GM18873 (cell line): ENCODE measurements at regions not wholly inside any gene's neighbourhood (a gene's known extent, or its start where the extent isn't known, plus 50 kb on each side); places are given as distances from the start of the nearest gene placed in this dataset.

Experiments
- ATAC-seq: cut with Tn5 transposase; IDR thresholded peaks from one replicate; pipeline ENCODE4 v1.9.1; 2021; ENCODE audit warnings: mild to moderate bottlenecking, moderate library complexity, moderate number of reproducible peaks; ENCODE audit not compliant: unreplicated experiment, low FRiP score

- no peak for ATAC-seq
Observed at GRCh38 chr20:10947726-10948125, 273.9 kb upstream of the JAG1 start.

GRCh38 chr20:10949930-10950783, 276.4 kb upstream of the JAG1 start:
- ATAC-seq = no peak

GRCh38 chr20:10951216-10951615, 277.4 kb upstream of the JAG1 start:
- ATAC-seq = no peak

DNA sequence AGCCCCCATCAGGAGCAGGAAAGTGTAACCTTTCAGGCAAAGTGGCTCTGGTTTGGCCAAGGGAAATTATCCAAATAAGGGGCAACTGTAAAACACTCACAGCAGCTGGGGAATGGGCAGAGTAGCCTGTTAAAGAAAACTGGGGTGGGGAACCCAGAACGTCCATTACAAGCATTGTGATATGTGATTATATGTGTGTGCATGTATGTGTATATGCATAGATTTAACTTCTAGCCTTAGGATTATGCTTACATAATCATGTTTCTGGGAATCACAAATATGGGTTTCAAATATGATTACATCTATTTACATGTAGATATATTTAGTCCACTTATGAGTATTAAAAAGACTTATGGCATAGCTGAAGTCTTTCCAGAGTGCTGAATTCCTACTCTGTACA, 278.1 kb upstream of the JAG1 start:
- ATAC-seq = no peak

DNA sequence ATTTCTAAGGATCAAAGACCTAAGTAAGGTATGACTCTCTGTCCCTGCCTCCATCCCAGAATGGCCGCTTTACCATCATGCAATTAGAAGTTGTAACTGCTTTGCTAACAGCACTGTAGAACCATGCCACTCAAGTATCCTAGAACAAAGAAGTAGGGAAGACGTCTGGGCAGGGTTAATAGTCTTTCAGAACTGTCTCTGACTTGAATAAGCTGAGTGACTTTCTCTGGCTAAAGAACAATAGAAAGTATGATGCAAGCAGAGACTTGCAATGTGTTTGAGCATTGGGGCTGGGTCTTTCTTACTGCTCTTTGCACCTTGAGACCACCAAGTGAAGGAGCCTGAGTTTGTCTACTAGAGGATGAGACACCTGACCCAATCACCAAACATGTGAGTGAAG, 279.6 kb upstream of the JAG1 start:
- no peak for ATAC-seq

DNA sequence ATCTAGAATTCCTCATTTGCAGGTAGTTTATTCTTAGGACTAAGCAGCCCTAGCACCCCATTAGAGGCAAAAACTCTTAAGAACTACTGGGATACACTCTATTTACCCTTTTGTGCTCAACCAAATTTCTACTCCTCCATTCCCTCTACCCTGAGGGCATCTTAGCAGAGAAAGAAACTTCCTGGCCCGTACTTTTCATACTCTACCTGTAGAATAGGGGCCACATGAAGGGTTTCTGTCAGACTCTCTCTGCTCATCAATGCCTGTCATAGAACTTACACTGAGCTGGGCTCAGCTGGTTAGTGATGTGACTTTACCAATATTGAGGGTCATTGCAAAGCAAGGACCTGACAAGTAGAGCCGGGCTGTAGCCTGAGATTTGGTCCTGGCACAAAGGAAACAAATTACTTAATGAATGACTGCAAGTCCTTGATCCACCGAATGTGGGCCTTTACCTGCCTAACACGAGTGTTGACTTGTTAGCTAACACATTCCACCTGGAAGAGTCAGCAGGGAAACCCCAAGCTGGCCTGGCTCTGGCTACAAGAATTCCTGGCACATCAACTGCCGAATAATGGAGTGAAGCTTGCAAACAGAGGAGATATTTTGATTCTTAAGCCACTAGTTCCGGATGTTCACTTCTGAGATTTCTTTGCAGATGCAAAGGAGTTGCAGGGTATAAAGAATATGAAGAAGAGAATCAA, 280.5 kb upstream of the JAG1 start:
- no peak for ATAC-seq

GRCh38 chr20:10954908-10955580, 281.2 kb upstream of the JAG1 start:
- no peak for ATAC-seq

GRCh38 chr20:10958279-10958678, 284.5 kb upstream of the JAG1 start:
- ATAC-seq = no peak

- ATAC-seq = no peak
Observed at GRCh38 chr20:10960416-10960815, 286.6 kb upstream of the JAG1 start.

DNA sequence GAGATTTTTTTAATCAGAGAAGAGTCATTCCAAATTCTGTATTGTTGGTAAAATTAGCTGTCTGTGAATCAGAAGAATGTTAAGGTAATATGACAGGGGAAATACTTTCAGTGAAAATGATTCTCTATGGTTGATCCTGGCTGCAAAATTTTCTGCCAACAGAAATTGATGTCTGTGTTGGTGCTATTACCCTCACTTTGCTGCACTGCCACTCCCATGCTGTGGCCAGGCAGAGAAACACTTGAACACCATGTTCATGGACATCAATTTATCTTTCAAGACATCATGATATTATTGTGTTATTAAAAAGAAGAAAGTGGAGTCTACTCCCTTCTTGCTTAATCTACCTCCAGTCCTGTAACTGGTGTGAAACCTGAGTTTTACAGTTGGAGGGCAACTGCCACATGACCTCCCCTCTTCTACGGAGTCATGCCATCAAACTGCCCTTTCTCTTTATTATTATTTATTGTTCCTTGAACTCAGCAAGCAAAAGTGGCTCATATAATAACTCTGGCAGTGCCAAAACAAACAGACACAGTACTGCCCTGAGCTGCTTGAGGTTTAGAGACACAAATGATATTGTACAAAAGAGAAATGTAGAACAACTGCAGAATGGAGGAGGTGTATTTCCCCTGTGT, 288.0 kb upstream of the JAG1 start:
- ATAC-seq = no peak

DNA sequence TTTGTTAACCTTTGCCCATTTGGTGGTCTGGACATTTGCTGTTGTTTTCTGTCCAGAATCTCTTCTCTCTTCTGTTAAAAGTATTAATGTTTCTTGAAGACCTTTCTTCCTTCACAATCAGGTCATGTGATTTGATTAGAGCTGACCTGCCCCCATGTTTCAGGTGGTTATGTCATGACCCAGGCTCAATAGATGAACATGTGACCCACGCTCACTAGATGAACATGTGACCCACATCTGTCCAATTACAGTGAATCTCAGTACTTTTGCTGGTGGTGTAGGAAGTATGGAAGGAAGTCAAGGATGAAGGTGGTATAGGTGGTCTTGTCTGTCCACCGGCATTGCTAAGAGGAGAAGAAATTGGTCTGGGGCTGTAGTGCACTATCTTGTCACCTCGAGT, 289.1 kb upstream of the JAG1 start:
- no peak for ATAC-seq

DNA sequence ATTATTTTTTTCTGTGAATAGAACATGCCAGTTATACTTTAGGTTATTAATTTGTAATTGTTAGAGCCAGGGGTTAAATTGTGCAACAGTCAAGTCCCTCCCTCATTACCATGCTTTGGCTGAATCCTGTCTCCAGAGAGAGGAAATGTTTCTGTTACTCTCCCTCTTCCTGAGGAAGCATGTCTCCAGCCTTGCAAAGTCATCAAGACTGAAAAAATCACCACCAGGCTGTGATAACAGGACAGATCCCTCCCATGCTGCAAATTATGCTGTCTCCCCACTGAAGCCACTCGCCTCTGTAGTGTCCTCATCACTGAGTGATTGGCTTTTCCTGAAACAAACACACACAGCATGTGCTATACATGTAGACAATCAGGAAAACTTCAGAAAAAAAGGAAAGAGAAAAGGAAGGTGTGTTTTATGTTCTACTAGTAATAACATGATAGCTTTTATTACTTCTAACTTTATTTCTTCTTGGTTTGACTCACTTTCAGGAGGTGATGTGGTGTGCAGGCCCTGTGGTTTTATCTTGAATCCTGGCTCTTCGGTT, 290.0 kb upstream of the JAG1 start:
- no peak for ATAC-seq

- no peak for ATAC-seq
Observed at GRCh38 chr20:10965936-10966470, 292.2 kb upstream of the JAG1 start.

- ATAC-seq = no peak
Observed at GRCh38 chr20:10970109-10970508, 296.3 kb upstream of the JAG1 start.

GRCh38 chr20:10971096-10971495, 297.3 kb upstream of the JAG1 start:
- no peak for ATAC-seq

DNA sequence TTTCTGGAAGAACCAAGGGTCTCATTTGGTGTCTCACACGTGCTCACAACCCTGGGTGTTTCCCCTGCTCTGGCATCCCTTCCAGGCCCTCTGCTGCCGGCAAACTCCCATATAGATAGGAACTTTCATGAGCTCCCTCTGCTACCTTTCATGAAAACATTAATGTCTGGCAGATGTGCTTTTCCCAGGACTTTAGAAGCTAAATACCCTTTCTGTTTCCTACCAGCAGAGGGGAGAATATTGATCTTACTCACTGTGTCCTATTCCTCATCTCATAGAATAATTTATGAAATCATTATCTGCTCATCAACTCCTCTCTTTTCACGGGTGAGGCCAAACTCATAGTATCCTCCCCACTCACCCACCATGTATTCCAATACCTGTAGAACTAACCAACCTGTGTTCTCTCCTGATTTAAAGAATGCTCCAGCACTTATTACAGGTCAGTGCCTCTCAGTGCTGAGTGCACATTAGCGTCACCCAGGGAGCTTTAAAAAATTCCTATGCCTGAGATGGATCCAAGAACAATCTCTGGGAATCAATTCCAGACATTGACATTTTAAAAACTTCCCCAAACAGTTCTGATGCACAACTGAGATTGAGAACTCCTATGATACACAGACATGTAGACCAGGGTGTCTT, 298.5 kb upstream of the JAG1 start:
- ATAC-seq = no peak

- no peak for ATAC-seq
Observed at GRCh38 chr20:10976051-10976450, 302.3 kb upstream of the JAG1 start.

DNA sequence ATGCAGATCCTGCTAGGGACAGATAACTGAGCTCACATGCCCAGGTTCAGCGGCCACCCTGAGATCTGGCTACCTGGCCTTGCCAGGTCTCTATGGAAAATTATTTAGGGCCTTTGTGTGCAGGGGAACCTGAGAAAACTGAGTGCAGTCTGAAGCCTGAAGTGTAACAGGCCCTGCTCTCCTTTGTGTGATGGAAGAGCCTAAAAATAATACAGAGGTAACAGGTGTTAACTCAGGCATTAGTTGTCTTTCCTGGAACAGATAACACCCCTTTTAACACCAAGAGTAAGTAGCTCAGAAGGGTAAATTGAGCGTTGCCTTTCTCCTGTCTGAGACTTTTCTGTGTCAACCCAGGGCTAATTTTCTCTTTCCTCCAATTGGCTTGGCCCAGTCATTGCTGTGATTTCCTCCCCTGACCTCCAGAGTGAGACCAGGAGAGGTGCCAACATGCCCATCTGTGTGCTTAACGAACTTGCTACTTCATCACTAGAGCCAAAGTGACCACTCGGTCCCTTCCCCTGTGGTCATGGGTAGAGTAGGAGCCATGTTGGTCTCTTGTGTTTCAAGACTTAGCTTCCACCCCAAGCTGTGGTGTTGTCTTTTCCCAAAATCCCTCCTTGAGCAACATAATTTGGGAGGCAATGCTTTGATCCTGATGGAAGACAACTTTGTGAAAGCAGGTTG, 304.4 kb upstream of the JAG1 start:
- ATAC-seq = no peak

GRCh38 chr20:10978713-10979112, 304.9 kb upstream of the JAG1 start:
- no peak for ATAC-seq
